SK-N-SH treated with all-trans-retinoic acid at 6 μM for 48 hours (cell line): ENCODE measurements at regions not wholly inside any gene's neighbourhood (a gene's known extent, or its start where the extent isn't known, plus 50 kb on each side); places are given as distances from the start of the nearest gene placed in this dataset.

ENCODE experiments used
- ATAC-seq: fragments of 200-7000 bp; cut with Tn5 transposase; 3 replicates; pipeline ENCODE4 v1.9.1; 2020; ENCODE audit warnings: mild to moderate bottlenecking, moderate library complexity
- ARNTL ChIP-seq: fragments of 450-650 bp; formaldehyde crosslinking; IDR thresholded peaks from 2 replicates; pipeline ENCODE4 v1.5.0; 2020; ENCODE audit warnings: low read depth, mild to moderate bottlenecking, moderate library complexity, borderline replicate concordance
- BACH2 ChIP-seq: fragments of 250-450 bp; sonication (Bioruptor Pico); IDR thresholded peaks from 2 replicates; pipeline ENCODE4 v1.9.0; 2021; ENCODE audit warnings: mild to moderate bottlenecking, borderline replicate concordance
- CSDC2 ChIP-seq: fragments of 250-450 bp; sonication (Bioruptor Pico); IDR thresholded peaks from 2 replicates; pipeline ENCODE4 v1.5.0; 2020; ENCODE audit warnings: mild to moderate bottlenecking, moderate library complexity
- GLIS3 ChIP-seq: fragments of 250-450 bp; sonication (Bioruptor Pico); IDR thresholded peaks from 2 replicates; pipeline ENCODE4 v1.5.0; 2020; ENCODE audit warnings: mild to moderate bottlenecking, moderate library complexity
- ISL1 ChIP-seq: fragments of 250-450 bp; sonication (Bioruptor Pico); IDR thresholded peaks from 2 replicates; pipeline ENCODE4 v2.1.2; 2022; ENCODE audit warnings: mild to moderate bottlenecking, moderate library complexity
- OSR1 ChIP-seq: fragments of 250-450 bp; sonication (Bioruptor Pico); IDR thresholded peaks from 2 replicates; pipeline ENCODE4 v1.8.0; 2022; ENCODE audit warnings: moderate library complexity, mild to moderate bottlenecking, inconsistent platforms
- PPARA ChIP-seq: fragments of 250-450 bp; sonication (Bioruptor Pico); IDR thresholded peaks from 2 replicates; pipeline ENCODE4 v1.5.0; 2020; ENCODE audit warnings: mild to moderate bottlenecking, borderline replicate concordance
- RARB ChIP-seq: fragments of 250-450 bp; sonication (Bioruptor Pico); IDR thresholded peaks from 2 replicates; pipeline ENCODE4 v1.8.0; 2021; ENCODE audit warnings: mild to moderate bottlenecking, moderate library complexity
- SNAI2 ChIP-seq: fragments of 250-450 bp; sonication (Bioruptor Pico); IDR thresholded peaks from 2 replicates; pipeline ENCODE4 v1.5.0; 2020; ENCODE audit warnings: mild to moderate bottlenecking, moderate library complexity
- TCF4 ChIP-seq: fragments of 250-450 bp; sonication (Bioruptor Pico); IDR thresholded peaks from 2 replicates; pipeline ENCODE4 v1.8.0; 2021; ENCODE audit warnings: mild to moderate bottlenecking, moderate library complexity, borderline replicate concordance
- TOX ChIP-seq: fragments of 250-450 bp; sonication (Bioruptor Pico); IDR thresholded peaks from 2 replicates; pipeline ENCODE4 v1.8.0; 2021; ENCODE audit warnings: mild to moderate bottlenecking, moderate library complexity, borderline replicate concordance
- TSHZ2 ChIP-seq: fragments of 250-450 bp; sonication (Bioruptor Pico); IDR thresholded peaks from 2 replicates; pipeline ENCODE4 v1.5.0; 2020; ENCODE audit warnings: mild to moderate bottlenecking, moderate library complexity
- ZC3H10 ChIP-seq: fragments of 250-450 bp; sonication (Bioruptor Pico); IDR thresholded peaks from 2 replicates; pipeline ENCODE4 v1.5.1; 2021; ENCODE audit warnings: mild to moderate bottlenecking, moderate library complexity
- ZFP30 ChIP-seq: fragments of 450-650 bp; formaldehyde crosslinking; IDR thresholded peaks from 2 replicates; pipeline ENCODE4 v1.5.0; 2022; ENCODE audit warnings: mild to moderate bottlenecking, moderate library complexity
- ZNF565 ChIP-seq: fragments of 450-650 bp; formaldehyde crosslinking; conservative IDR thresholded peaks from 2 replicates; pipeline ENCODE4 v1.5.0; 2020; ENCODE audit warnings: low read depth, mild to moderate bottlenecking, moderate library complexity
- ZNF70 ChIP-seq: fragments of 450-650 bp; formaldehyde crosslinking; IDR thresholded peaks from 2 replicates; pipeline ENCODE4 v1.5.0; 2020; ENCODE audit warnings: mild to moderate bottlenecking, moderate library complexity
- ZNF8 ChIP-seq: fragments of 450-650 bp; formaldehyde crosslinking; IDR thresholded peaks from 2 replicates; pipeline ENCODE4 v1.5.0; 2020; ENCODE audit warnings: mild to moderate bottlenecking, moderate library complexity
- TF ChIP-seq, protein P1 (sequence below): fragments of 250-450 bp; sonication (Bioruptor Pico); IDR thresholded peaks from 2 replicates; pipeline ENCODE4 v1.8.0; 2020; ENCODE audit warnings: mild to moderate bottlenecking, moderate library complexity, borderline replicate concordance
- TF ChIP-seq, protein P2 (sequence below): fragments of 250-450 bp; sonication (Bioruptor Pico); IDR thresholded peaks from 2 replicates; pipeline ENCODE4 v1.8.0; 2021; ENCODE audit warnings: low read depth, mild to moderate bottlenecking, moderate library complexity, borderline replicate concordance
- TF ChIP-seq, protein P3 (sequence below): fragments of 250-450 bp; sonication (Bioruptor Pico); IDR thresholded peaks from 2 replicates; pipeline ENCODE4 v1.5.1; 2021; ENCODE audit warnings: mild to moderate bottlenecking, moderate library complexity

DNA sequence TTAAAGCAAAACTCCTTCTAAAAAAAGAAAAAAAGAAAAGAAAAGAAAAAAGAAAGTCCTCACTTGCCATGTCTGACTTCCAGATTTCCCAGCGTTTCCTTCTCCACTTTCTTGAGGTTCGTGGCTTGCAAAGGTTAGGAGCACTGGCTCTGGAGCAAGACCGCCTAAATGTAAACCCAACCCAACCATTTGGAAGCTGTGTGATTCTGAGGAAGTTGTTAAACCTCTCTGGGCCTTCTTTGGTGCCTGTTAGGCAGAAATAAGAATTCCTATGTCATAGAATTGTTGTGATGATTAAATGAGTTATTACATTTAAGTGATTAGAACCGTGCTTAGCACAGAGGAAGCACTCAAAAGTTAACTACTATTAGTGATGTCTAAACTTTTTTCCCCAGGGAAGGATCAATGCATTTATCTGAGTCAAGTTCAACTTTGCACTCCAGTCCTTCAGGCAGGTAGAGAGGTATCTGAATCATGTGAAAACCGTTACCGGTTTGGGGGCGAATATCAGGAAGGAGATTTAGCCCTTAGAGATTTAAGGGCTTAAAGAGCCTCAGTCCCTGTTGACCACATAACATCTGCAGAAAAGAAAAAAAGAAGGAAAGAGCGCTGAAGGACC, 78.3 kb upstream of the HES1 start:
- no peak for TF ChIP-seq CSDC2 (CRISPR knock-in tag)
- no peak for TF ChIP-seq ZNF8 (CRISPR knock-in tag)
- no peak for TF ChIP-seq OSR1
- no peak for TF ChIP-seq TCF4 (CRISPR knock-in tag)
- TF ChIP-seq, protein P1, sequence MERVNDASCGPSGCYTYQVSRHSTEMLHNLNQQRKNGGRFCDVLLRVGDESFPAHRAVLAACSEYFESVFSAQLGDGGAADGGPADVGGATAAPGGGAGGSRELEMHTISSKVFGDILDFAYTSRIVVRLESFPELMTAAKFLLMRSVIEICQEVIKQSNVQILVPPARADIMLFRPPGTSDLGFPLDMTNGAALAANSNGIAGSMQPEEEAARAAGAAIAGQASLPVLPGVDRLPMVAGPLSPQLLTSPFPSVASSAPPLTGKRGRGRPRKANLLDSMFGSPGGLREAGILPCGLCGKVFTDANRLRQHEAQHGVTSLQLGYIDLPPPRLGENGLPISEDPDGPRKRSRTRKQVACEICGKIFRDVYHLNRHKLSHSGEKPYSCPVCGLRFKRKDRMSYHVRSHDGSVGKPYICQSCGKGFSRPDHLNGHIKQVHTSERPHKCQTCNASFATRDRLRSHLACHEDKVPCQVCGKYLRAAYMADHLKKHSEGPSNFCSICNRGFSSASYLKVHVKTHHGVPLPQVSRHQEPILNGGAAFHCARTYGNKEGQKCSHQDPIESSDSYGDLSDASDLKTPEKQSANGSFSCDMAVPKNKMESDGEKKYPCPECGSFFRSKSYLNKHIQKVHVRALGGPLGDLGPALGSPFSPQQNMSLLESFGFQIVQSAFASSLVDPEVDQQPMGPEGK, result no peak
- TF ChIP-seq ZNF565, result no peak
- TF ChIP-seq, protein P2, sequence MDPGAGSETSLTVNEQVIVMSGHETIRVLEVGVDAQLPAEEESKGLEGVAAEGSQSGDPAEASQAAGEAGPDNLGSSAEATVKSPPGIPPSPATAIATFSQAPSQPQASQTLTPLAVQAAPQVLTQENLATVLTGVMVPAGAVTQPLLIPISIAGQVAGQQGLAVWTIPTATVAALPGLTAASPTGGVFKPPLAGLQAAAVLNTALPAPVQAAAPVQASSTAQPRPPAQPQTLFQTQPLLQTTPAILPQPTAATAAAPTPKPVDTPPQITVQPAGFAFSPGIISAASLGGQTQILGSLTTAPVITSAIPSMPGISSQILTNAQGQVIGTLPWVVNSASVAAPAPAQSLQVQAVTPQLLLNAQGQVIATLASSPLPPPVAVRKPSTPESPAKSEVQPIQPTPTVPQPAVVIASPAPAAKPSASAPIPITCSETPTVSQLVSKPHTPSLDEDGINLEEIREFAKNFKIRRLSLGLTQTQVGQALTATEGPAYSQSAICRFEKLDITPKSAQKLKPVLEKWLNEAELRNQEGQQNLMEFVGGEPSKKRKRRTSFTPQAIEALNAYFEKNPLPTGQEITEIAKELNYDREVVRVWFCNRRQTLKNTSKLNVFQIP (CRISPR knock-in tag), result no peak
- no peak for TF ChIP-seq BACH2 (CRISPR knock-in tag)
- TF ChIP-seq TSHZ2 (CRISPR knock-in tag), result no peak
- TF ChIP-seq SNAI2 (CRISPR knock-in tag), result no peak
- TF ChIP-seq ISL1, result no peak
- TF ChIP-seq ZFP30 (CRISPR knock-in tag), result no peak
- no peak for TF ChIP-seq TOX (CRISPR knock-in tag)
- TF ChIP-seq ZNF70 (CRISPR knock-in tag), result no peak
- no peak for TF ChIP-seq PPARA (CRISPR knock-in tag)
- TF ChIP-seq ZC3H10 (CRISPR knock-in tag), result no peak
- ATAC-seq, result no peak

- TF ChIP-seq, protein P3, sequence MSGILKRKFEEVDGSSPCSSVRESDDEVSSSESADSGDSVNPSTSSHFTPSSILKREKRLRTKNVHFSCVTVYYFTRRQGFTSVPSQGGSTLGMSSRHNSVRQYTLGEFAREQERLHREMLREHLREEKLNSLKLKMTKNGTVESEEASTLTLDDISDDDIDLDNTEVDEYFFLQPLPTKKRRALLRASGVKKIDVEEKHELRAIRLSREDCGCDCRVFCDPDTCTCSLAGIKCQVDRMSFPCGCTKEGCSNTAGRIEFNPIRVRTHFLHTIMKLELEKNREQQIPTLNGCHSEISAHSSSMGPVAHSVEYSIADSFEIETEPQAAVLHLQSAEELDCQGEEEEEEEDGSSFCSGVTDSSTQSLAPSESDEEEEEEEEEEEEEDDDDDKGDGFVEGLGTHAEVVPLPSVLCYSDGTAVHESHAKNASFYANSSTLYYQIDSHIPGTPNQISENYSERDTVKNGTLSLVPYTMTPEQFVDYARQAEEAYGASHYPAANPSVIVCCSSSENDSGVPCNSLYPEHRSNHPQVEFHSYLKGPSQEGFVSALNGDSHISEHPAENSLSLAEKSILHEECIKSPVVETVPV (CRISPR knock-in tag), result no peak
- TF ChIP-seq ZNF70 (CRISPR knock-in tag), result no peak
- TF ChIP-seq ZFP30 (CRISPR knock-in tag), result no peak
- TF ChIP-seq ISL1, result no peak
- TF ChIP-seq ZNF8 (CRISPR knock-in tag), result no peak
- no peak for TF ChIP-seq ZC3H10 (CRISPR knock-in tag)
- no peak for TF ChIP-seq ARNTL (CRISPR knock-in tag)
- no peak for TF ChIP-seq RARB (CRISPR knock-in tag)
These were observed 77.8 kb upstream of the HES1 start for GRCh38 chr3:194058189-194058571.

DNA sequence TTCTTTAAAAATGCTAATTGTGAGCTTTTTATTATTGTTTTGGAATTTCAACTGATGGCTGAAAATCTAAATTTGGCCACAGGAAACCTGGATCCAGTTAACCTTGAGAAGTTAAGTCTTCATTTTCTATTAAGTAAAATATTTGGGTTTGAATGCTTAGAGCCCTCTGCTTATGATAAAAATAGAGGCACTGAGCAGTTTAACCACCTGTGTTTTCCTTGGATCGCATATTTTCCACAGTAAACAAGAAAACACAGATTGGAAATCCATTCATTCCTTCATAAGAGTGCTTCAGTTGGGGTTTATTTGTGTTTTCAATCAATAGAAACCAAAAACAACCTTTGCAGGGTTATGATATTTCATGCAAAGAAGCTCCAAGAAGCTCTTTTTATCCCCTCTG, 77.2 kb upstream of the HES1 start:
- no peak for TF ChIP-seq CSDC2 (CRISPR knock-in tag)
- no peak for TF ChIP-seq ZNF565
- TF ChIP-seq, protein P3 (CRISPR knock-in tag), result no peak
- no peak for TF ChIP-seq GLIS3 (CRISPR knock-in tag)
- no peak for TF ChIP-seq TOX (CRISPR knock-in tag)
- no peak for TF ChIP-seq PPARA (CRISPR knock-in tag)
- TF ChIP-seq TSHZ2 (CRISPR knock-in tag), result no peak
- no peak for TF ChIP-seq ZFP30 (CRISPR knock-in tag)
- TF ChIP-seq, protein P1, result no peak
- TF ChIP-seq, protein P2 (CRISPR knock-in tag), result no peak
- no peak for TF ChIP-seq ZNF70 (CRISPR knock-in tag)
- TF ChIP-seq RARB (CRISPR knock-in tag), result no peak
- TF ChIP-seq, all 23 proteins: peak for 0
- ATAC-seq, result no peak

More at GRCh38 chr3:194058189-194058571, 77.8 kb upstream of the HES1 start:
- ATAC-seq, result no peak
